Panc1 (cell line): ENCODE measurements at regions not wholly inside any gene's neighbourhood (a gene's known extent, or its start where the extent isn't known, plus 50 kb on each side); places are given as distances from the start of the nearest gene placed in this dataset.

Experiments
- ATAC-seq: fragments of 200-7000 bp; cut with Tn5 transposase; 2 replicates; pipeline ENCODE4 v1.9.1; 2020; ENCODE audit warnings: mild to moderate bottlenecking, moderate library complexity
- BruUV-seq: library from RNA; stranded (reverse); fragments of 400-500 nt; replicated peaks from 2 replicates; lab custom pipeline; 2021; lab: Mats Ljungman, UMichigan
- CTCF ChIA-PET: fragments of 300-600 bp; sonication (Branson Sonifier 250); formaldehyde crosslinking; loops from one replicate; lab custom pipeline; 2022; ENCODE audit warnings: antibody characterized with exemption; lab: Charles Lee
- POLR2A ChIA-PET: fragments of 300-600 bp; sonication (Branson Sonifier 250); formaldehyde crosslinking; loops from one replicate; lab custom pipeline; 2022; ENCODE audit warnings: antibody characterized with exemption; lab: Charles Lee
- DNase-seq: peaks from one replicate; pipeline ENCODE4 v3.0.0-alpha.2; 2010; ENCODE audit warnings: low read depth, low spot score
- H3K27ac ChIP-seq: 2 replicates; pipeline ENCODE4 v1.5.1; 2011; ENCODE audit warnings: mild to moderate bottlenecking, low read length, inconsistent platforms
- H3K27me3 ChIP-seq: fragments of 200-500 bp; sonication (Bioruptor generic); 2 replicates; pipeline ENCODE4 v1.6.0; 2014; ENCODE audit warnings: low read length, inconsistent platforms; ENCODE audit not compliant: control insufficient read depth, insufficient read depth
- H3K36me3 ChIP-seq: fragments of 200-500 bp; sonication (Bioruptor generic); 2 replicates; pipeline ENCODE4 v1.5.1; 2014; ENCODE audit warnings: inconsistent platforms, mild to moderate bottlenecking, low read length, moderate library complexity; ENCODE audit not compliant: control insufficient read depth, insufficient read depth
- H3K4me1 ChIP-seq: 2 replicates; pipeline ENCODE4 v1.5.1; 2011; ENCODE audit warnings: inconsistent platforms, mild to moderate bottlenecking, low read length, moderate library complexity; ENCODE audit not compliant: control insufficient read depth, insufficient read depth
- H3K4me3 ChIP-seq, 2 experiments: 2 replicates each; pipeline ENCODE4 v1.5.1; 2011 to 2012; ENCODE audit warnings: low read depth in 2 of 2, low read length in 2 of 2, mild to moderate bottlenecking in 2 of 2, inconsistent platforms in 1 of 2, moderate library complexity in 1 of 2
- H3K9me3 ChIP-seq: fragments of 200-500 bp; sonication (Bioruptor generic); 2 replicates; pipeline ENCODE4 v1.5.1; 2014; ENCODE audit warnings: low read depth, mild to moderate bottlenecking, inconsistent platforms, low read length, moderate library complexity; ENCODE audit not compliant: control insufficient read depth, insufficient read depth
- CTCF ChIP-seq: fragments of 450-650 bp; IDR thresholded peaks from 2 replicates; pipeline ENCODE4 v1.5.1; 2017; ENCODE audit warnings: mild to moderate bottlenecking
- POLR2AphosphoS5 ChIP-seq: IDR thresholded peaks from 2 replicates; pipeline ENCODE4 v1.6.1; 2012; ENCODE audit warnings: mild to moderate bottlenecking, low read depth, low read length, moderate library complexity
- REST ChIP-seq, 2 experiments: IDR thresholded peaks; 2 replicates each; pipeline ENCODE4 v1.6.1; 2011 to 2012; ENCODE audit warnings: low read depth in 2 of 2, control low read depth in 1 of 2, low read length in 1 of 2, mild to moderate bottlenecking in 1 of 2, moderate library complexity in 1 of 2; ENCODE audit not compliant: insufficient read depth in 1 of 2
- SIN3A ChIP-seq: IDR thresholded peaks from 2 replicates; pipeline ENCODE4 v1.6.1; 2012; ENCODE audit warnings: low read depth, mild to moderate bottlenecking, low read length, moderate library complexity, borderline replicate concordance; ENCODE audit not compliant: insufficient read depth
- TCF7L2 ChIP-seq: IDR thresholded peaks from 2 replicates; pipeline ENCODE4 v1.6.1; 2011; ENCODE audit warnings: mild to moderate bottlenecking, low read depth, low read length, inconsistent platforms
- in situ Hi-C: cut with HindIII; loops from 2 replicates; pipeline ENCODE4 v1.10.0; 2016; ENCODE audit warnings: low sequenced_read_pairs, low pct_unique_long_range_greater_than_20kb
- intact Hi-C: fragments of 100-400 bp; cut with micrococcal nuclease; formaldehyde crosslinking; loops from one replicate; pipeline ENCODE4 v1.10.0; 2022; ENCODE audit not compliant: unreplicated experiment

- POLR2A ChIA-PET: no interaction called here
- Histone ChIP-seq H3K36me3 (no peaks in the 10 kb centered on the region), H3K27me3 (no peaks in the 10 kb centered on the region), H3K9me3 (no peaks in the 10 kb centered on the region), H3K27ac (no peak overlapping the region), H3K4me1 (no peaks in the 10 kb centered on the region), H3K4me3 (no peak overlapping the region)
- ATAC-seq: no peak
- TF ChIP-seq REST (IDR thresholded peaks at IDR 0.05; ENCODE audit: insufficient read depth in 1 of 2, low read depth in 2 of 2, low read length in 1 of 2) (peak in 1 of 2 experiments; percentile 30; a peak in 1 of 4 replicates), POLR2AphosphoS5 (no peak), TCF7L2 (no peak), SIN3A (no peak), CTCF (no peak)
- intact Hi-C loops: no loop called here
- BruUV-seq: no TSS peak
- in situ Hi-C loops: no loop called here
- no peak for DNase-seq
- CTCF ChIA-PET: no interaction called here
Measured at GRCh38 chr7:52486267-52486666, 549.2 kb upstream of the POM121L12 start.

GRCh38 chr7:52482076-52482475, 553.4 kb upstream of the POM121L12 start:
- Histone ChIP-seq H3K36me3 (no peaks in the 10 kb centered on the region), H3K27ac (no peak overlapping the region), H3K9me3 (no peaks in the 10 kb centered on the region), H3K4me1 (no peaks in the 10 kb centered on the region), H3K4me3 (no peak overlapping the region), H3K27me3 (no peaks in the 10 kb centered on the region)
- CTCF ChIA-PET: no interaction called here
- ATAC-seq (no peak), DNase-seq (no peak)
- TF ChIP-seq SIN3A (no peak), CTCF (no peak), TCF7L2 (no peak), REST (IDR thresholded peaks at IDR 0.05; ENCODE audit: insufficient read depth in 1 of 2, low read depth in 2 of 2, low read length in 1 of 2) (no peak), POLR2AphosphoS5 (no peak)
- intact Hi-C loops (no loop called here), in situ Hi-C loops (no loop called here)
- BruUV-seq: no TSS peak
- POLR2A ChIA-PET: no interaction called here
